22Rv1 (cell line): ENCODE measurements at regions not wholly inside any gene's neighbourhood (a gene's known extent, or its start where the extent isn't known, plus 50 kb on each side); places are given as distances from the start of the nearest gene placed in this dataset.
"Not testable (repeated sequence)": the region's sequence is repeated elsewhere in the genome, so short reads cannot be mapped to it uniquely, and the experiment has no call there.

Source experiments
- H3K27ac ChIP-seq: fragments of 450-650 bp; 2 replicates; pipeline ENCODE4 v1.5.1; 2017
- CTCF ChIP-seq: fragments of 450-650 bp; IDR thresholded peaks from 2 replicates; pipeline ENCODE4 v1.5.1; 2017; ENCODE audit warnings: mild to moderate bottlenecking
- ZFX ChIP-seq: fragments of 450-650 bp; IDR thresholded peaks from 2 replicates; pipeline ENCODE4 v1.6.1; 2017; ENCODE audit warnings: antibody characterized with exemption, borderline replicate concordance

GRCh38 chr2:105486762-105487141, 87.9 kb upstream of the FHL2 start:
- TF ChIP-seq ZFX (no peak), CTCF (no peak)
- no peak overlapping the region for H3K27ac ChIP-seq

GRCh38 chr2:105478670-105479069, 79.8 kb upstream of the FHL2 start:
- no peak overlapping the region for H3K27ac ChIP-seq
- no peak for TF ChIP-seq ZFX
- no peak for TF ChIP-seq CTCF

- not testable (repeated sequence) for H3K27ac ChIP-seq
Measured at GRCh38 chr2:105477050-105477620, 78.3 kb upstream of the FHL2 start.

- no peak overlapping the region for H3K27ac ChIP-seq
- TF ChIP-seq ZFX, result no peak
Measured at GRCh38 chr2:105473011-105473410, 74.2 kb upstream of the FHL2 start.

GRCh38 chr2:105470979-105471378, 72.1 kb upstream of the FHL2 start:
- no peak for TF ChIP-seq ZFX
- TF ChIP-seq CTCF, result no peak
- no peak overlapping the region for H3K27ac ChIP-seq

GRCh38 chr2:105469781-105470180, 70.9 kb upstream of the FHL2 start:
- no peak overlapping the region for H3K27ac ChIP-seq
- TF ChIP-seq ZFX (no peak), CTCF (no peak)

GRCh38 chr2:105468582-105469042, 69.8 kb upstream of the FHL2 start:
- no peak overlapping the region for H3K27ac ChIP-seq
- TF ChIP-seq ZFX, result no peak
- no peak for TF ChIP-seq CTCF

GRCh38 chr2:105464325-105464724, 65.5 kb upstream of the FHL2 start:
- H3K27ac ChIP-seq, result no peak overlapping the region
- TF ChIP-seq ZFX (no peak), CTCF (no peak)
